Activated CD4-positive, alpha-beta T cell treated with anti-CD3 and anti-CD28 coated beads for 36 hours (primary cell): ENCODE measurements at regions not wholly inside any gene's neighbourhood (a gene's known extent, or its start where the extent isn't known, plus 50 kb on each side); places are given as distances from the start of the nearest gene placed in this dataset.
"Not testable (repeated sequence)": the region's sequence is repeated elsewhere in the genome, so short reads cannot be mapped to it uniquely, and the experiment has no call there.

Experiments
- ATAC-seq: fragments of 200-7000 bp; cut with Tn5 transposase; one replicate; pipeline ENCODE4 v1.10.0; 2021; ENCODE audit warnings: mild to moderate bottlenecking, moderate library complexity
- CTCF ChIA-PET: fragments of 350-600 bp; sonication (Branson Sonifier 250); formaldehyde crosslinking; loops from one replicate; lab custom pipeline; 2021; ENCODE audit warnings: antibody characterized with exemption; lab: Charles Lee
- POLR2A ChIA-PET: fragments of 350-600 bp; sonication (Branson Sonifier 250); formaldehyde crosslinking; loops from one replicate; lab custom pipeline; 2021; ENCODE audit warnings: antibody characterized with exemption, inconsistent platforms; lab: Charles Lee
- DNase-seq: peaks from one replicate; pipeline ENCODE4 v3.0.0-alpha.2; 2020
- H3K27ac Mint-ChIP-seq: one replicate; pipeline ENCODE4 v1.8.0; 2021; ENCODE audit warnings: mixed read lengths
- H3K27me3 Mint-ChIP-seq: one replicate; pipeline ENCODE4 v1.8.0; 2021; ENCODE audit warnings: mixed read lengths
- H3K36me3 Mint-ChIP-seq: one replicate; pipeline ENCODE4 v1.8.0; 2021; ENCODE audit warnings: low read depth, mixed read lengths
- H3K4me1 Mint-ChIP-seq: one replicate; pipeline ENCODE4 v1.8.0; 2021; ENCODE audit warnings: mixed read lengths
- H3K4me3 Mint-ChIP-seq: one replicate; pipeline ENCODE4 v1.8.0; 2021; ENCODE audit warnings: mild to moderate bottlenecking, moderate library complexity, mixed read lengths
- H3K9me3 Mint-ChIP-seq: one replicate; pipeline ENCODE4 v1.8.0; 2021; ENCODE audit warnings: low read depth, mixed read lengths
- intact Hi-C, 2 experiments: fragments of 100-400 bp; cut with DNase I in 1 of 2; cut with micrococcal nuclease in 1 of 2; formaldehyde crosslinking; loops; one replicate each; pipeline versions ENCODE4 v1.14.2 to v1.15.1; 2022 to 2024; cut with DNase I, micrococcal nuclease

DNA sequence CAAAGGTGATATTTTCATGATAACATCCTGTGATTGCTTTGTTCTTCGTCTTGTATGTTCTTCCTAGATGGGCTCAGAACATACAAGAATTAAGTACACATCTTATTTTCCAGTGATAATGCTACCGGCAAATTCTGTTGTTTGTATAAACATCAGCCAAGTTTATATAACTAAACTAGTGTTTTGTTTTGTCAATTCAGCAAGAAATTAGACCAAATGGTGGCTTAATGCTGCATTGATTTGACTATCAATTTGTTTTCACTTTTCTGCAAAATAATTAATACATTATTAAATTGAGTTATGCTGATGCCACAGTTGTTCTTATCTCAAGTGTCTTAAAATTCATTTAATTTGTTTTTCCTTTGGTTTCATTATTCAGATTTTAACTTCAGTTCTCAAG, 177.7 kb downstream of the OR4F29 start:
- H3K4me3 Mint-ChIP-seq, H3K27ac Mint-ChIP-seq, CTCF ChIA-PET, H3K36me3 Mint-ChIP-seq, H3K9me3 Mint-ChIP-seq, H3K4me1 Mint-ChIP-seq, intact Hi-C loops, ATAC-seq, POLR2A ChIA-PET, H3K27me3 Mint-ChIP-seq, DNase-seq: not testable (repeated sequence)

DNA sequence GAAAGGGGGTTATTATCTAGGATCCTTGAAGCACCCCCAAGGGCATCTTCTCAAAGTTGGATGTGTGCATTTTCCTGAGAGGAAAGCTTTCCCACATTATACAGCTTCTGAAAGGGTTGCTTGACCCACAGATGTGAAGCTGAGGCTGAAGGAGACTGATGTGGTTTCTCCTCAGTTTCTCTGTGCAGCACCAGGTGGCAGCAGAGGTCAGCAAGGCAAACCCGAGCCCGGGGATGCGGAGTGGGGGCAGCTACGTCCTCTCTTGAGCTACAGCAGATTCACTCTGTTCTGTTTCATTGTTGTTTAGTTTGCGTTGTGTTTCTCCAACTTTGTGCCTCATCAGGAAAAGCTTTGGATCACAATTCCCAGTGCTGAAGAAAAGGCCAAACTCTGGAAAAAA, 183.7 kb downstream of the OR4F29 start:
- H3K27me3 Mint-ChIP-seq, CTCF ChIA-PET, H3K4me3 Mint-ChIP-seq, H3K27ac Mint-ChIP-seq, intact Hi-C loops, POLR2A ChIA-PET, H3K36me3 Mint-ChIP-seq, H3K4me1 Mint-ChIP-seq, ATAC-seq, H3K9me3 Mint-ChIP-seq: not testable (repeated sequence)
- DNase-seq: peak; percentile 90
